Caco-2 (cell line): ENCODE measurements at regions not wholly inside any gene's neighbourhood (a gene's known extent, or its start where the extent isn't known, plus 50 kb on each side); places are given as distances from the start of the nearest gene placed in this dataset.

ENCODE experiments used
- BruUV-seq: library from RNA; stranded (reverse); fragments of 400-500 nt; replicated peaks from 2 replicates; lab custom pipeline; 2021; lab: Mats Ljungman, UMichigan
- CTCF ChIA-PET: fragments of 300-600 bp; sonication (Branson Sonifier 250); formaldehyde crosslinking; loops from one replicate; lab custom pipeline; 2022; ENCODE audit warnings: antibody characterized with exemption; lab: Charles Lee
- POLR2A ChIA-PET: fragments of 300-600 bp; sonication (Branson Sonifier 250); formaldehyde crosslinking; loops from one replicate; lab custom pipeline; 2022; ENCODE audit warnings: antibody characterized with exemption; lab: Charles Lee
- DNase-seq, 2 experiments: peaks; one replicate each; pipeline versions ENCODE4 v3.0.0 to v3.0.0-alpha.2; 2020 to 2022
- H3K27me3 ChIP-seq: replicated peaks from 2 replicates; pipeline ENCODE4 v1.6.0; 2011; ENCODE audit warnings: low read length; ENCODE audit not compliant: control insufficient read depth, insufficient read depth
- H3K36me3 ChIP-seq: 2 replicates; pipeline ENCODE4 v1.5.1; 2011; ENCODE audit warnings: low read length; ENCODE audit not compliant: control insufficient read depth, insufficient read depth
- H3K4me1 ChIP-seq: fragments of 250-450 bp; sonication (Bioruptor Pico); 2 replicates; pipeline ENCODE4 v1.5.1; 2020; ENCODE audit warnings: mild to moderate bottlenecking
- H3K4me3 ChIP-seq: 2 replicates; pipeline ENCODE4 v1.5.1; 2011; ENCODE audit warnings: low read depth, mild to moderate bottlenecking, control low read depth, low read length
- H3K9me3 ChIP-seq: fragments of 250-450 bp; sonication (Bioruptor Pico); 2 replicates; pipeline ENCODE4 v1.5.1; 2020; ENCODE audit warnings: mild to moderate bottlenecking, moderate library complexity
- H3K27ac Mint-ChIP-seq: one replicate; pipeline ENCODE4 v1.8.0; 2022; ENCODE audit warnings: mixed read lengths; ENCODE audit not compliant: unreplicated experiment
- H3K27me3 Mint-ChIP-seq: one replicate; pipeline ENCODE4 v1.8.0; 2022; ENCODE audit warnings: mixed read lengths; ENCODE audit not compliant: insufficient read depth, unreplicated experiment
- H3K36me3 Mint-ChIP-seq: one replicate; pipeline ENCODE4 v1.8.0; 2022; ENCODE audit warnings: mild to moderate bottlenecking, mixed read lengths; ENCODE audit not compliant: insufficient read depth, unreplicated experiment
- H3K4me1 Mint-ChIP-seq: one replicate; pipeline ENCODE4 v1.8.0; 2022; ENCODE audit warnings: low read depth, mixed read lengths; ENCODE audit not compliant: unreplicated experiment
- H3K4me3 Mint-ChIP-seq: one replicate; pipeline ENCODE4 v1.8.0; 2022; ENCODE audit warnings: mild to moderate bottlenecking, moderate library complexity, mixed read lengths; ENCODE audit not compliant: unreplicated experiment
- H3K9me3 Mint-ChIP-seq: one replicate; pipeline ENCODE4 v1.8.0; 2022; ENCODE audit warnings: mixed read lengths; ENCODE audit not compliant: unreplicated experiment
- intact Hi-C: fragments of 100-400 bp; cut with micrococcal nuclease; formaldehyde crosslinking; loops from one replicate; pipeline ENCODE4 v1.10.0; 2022; ENCODE audit not compliant: unreplicated experiment
- TF ChIP-seq, protein P1 (sequence below), 2 experiments: fragments of 200-600 bp in 1 of 2; IDR thresholded peaks; 1 replicate in 1 of 2; 2 replicates in 1 of 2; pipeline versions ENCODE4 v1.5.1 to v1.8.0; 2011 to 2022; ENCODE audit warnings: antibody characterized with exemption in 1 of 2, control low read depth in 1 of 2, inconsistent platforms in 1 of 2, low read depth in 1 of 2, low read length in 1 of 2, mild to moderate bottlenecking in 1 of 2, moderate library complexity in 1 of 2; ENCODE audit not compliant: insufficient read depth in 1 of 2, severe bottlenecking in 1 of 2, unreplicated experiment in 1 of 2

DNA sequence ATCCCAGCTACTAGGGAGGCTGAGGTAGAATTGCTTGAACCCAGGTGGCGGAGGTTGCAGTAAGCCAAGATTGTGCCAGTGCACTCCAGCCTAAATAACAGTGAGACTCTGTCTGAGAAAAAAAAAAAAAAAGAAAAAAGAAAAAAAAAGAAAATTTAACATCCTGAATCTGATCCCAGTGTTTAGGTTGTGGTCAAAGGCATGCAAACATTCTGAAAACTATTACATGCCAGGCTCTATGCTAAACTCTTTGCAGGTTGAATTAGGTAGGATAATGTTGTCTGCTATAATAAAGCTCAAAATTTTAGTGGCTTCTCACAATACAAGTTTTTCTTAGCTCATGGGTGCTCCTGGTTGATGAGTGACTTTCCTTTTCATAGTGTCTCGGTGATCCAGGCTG is 367.4 kb downstream of the PSAT1 start:
- H3K4me3 Mint-ChIP-seq = no peak overlapping the region

DNA sequence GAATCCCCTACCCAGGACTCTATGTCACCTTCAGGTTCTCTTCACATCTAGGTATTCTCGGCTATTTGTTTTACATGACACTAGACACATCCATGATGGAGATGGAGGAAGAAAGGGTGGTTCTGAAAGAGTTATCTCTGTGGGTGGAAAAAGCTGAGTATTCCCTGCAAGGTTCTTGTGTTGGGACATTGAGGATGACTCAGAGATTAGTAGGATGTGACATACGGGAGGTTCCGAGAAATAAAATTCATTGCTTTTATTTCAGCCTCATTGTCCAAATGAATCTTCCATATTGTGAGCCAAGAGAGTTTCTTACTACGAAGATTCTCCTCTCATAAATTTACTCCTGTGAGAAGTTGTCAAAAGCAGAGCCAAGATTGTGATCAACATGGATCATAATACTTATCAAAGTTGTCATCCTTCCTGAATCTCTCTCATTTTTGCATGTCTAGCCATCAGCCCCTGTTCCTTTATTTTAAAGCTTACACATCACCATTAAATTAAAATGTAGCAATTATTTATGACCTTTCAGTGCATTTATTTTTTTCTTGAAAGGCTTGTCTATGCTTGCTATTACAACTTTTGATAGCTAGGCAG is 370.0 kb downstream of the PSAT1 start:
- Mint-ChIP-seq H3K4me3 (no peak overlapping the region), H3K27me3 (no peaks in the 10 kb centered on the region), H3K4me1 (no peaks in the 10 kb centered on the region), H3K27ac (no peak overlapping the region), H3K9me3 (no peaks in the 10 kb centered on the region), H3K36me3 (no peaks in the 10 kb centered on the region)
- ChIA-PET CTCF (no interaction called here), POLR2A (no interaction called here)
- Histone ChIP-seq H3K4me3 (no peak overlapping the region), H3K9me3 (no peaks in the 10 kb centered on the region), H3K27me3 (no peaks in the 10 kb centered on the region), H3K4me1 (no peaks in the 10 kb centered on the region), H3K36me3 (no peaks in the 10 kb centered on the region)
- TF ChIP-seq, protein P1, sequence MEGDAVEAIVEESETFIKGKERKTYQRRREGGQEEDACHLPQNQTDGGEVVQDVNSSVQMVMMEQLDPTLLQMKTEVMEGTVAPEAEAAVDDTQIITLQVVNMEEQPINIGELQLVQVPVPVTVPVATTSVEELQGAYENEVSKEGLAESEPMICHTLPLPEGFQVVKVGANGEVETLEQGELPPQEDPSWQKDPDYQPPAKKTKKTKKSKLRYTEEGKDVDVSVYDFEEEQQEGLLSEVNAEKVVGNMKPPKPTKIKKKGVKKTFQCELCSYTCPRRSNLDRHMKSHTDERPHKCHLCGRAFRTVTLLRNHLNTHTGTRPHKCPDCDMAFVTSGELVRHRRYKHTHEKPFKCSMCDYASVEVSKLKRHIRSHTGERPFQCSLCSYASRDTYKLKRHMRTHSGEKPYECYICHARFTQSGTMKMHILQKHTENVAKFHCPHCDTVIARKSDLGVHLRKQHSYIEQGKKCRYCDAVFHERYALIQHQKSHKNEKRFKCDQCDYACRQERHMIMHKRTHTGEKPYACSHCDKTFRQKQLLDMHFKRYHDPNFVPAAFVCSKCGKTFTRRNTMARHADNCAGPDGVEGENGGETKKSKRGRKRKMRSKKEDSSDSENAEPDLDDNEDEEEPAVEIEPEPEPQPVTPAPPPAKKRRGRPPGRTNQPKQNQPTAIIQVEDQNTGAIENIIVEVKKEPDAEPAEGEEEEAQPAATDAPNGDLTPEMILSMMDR (IDR thresholded peaks at IDR 0.05; ENCODE audit: insufficient read depth in 1 of 2, low read depth in 1 of 2, low read length in 1 of 2, severe bottlenecking in 1 of 2, unreplicated experiment in 1 of 2) = no peak
- DNase-seq = no peak
- intact Hi-C loops = no loop called here
- no TSS peak for BruUV-seq

More for the DNA sequence above, 367.4 kb downstream of the PSAT1 start:
- TF ChIP-seq, protein P1 (IDR thresholded peaks at IDR 0.05; ENCODE audit: insufficient read depth in 1 of 2, low read depth in 1 of 2, low read length in 1 of 2, severe bottlenecking in 1 of 2, unreplicated experiment in 1 of 2) = no peak
- no peaks in the 10 kb centered on the region for H3K4me1 Mint-ChIP-seq
- no peaks in the 10 kb centered on the region for H3K27me3 Mint-ChIP-seq
- H3K9me3 ChIP-seq = no peaks in the 10 kb centered on the region
- CTCF ChIA-PET = interaction anchor here (0.5 kb wide), 1 partner anchor 11 kb away, joined by 4 read pairs; no protein-coding TSS in a partner anchor
- no peaks in the 10 kb centered on the region for H3K9me3 Mint-ChIP-seq
- POLR2A ChIA-PET = no interaction called here
- BruUV-seq = no TSS peak
- H3K36me3 Mint-ChIP-seq = no peaks in the 10 kb centered on the region
- H3K27me3 ChIP-seq = no peaks in the 10 kb centered on the region
- H3K4me1 ChIP-seq = no peaks in the 10 kb centered on the region
- no peak for DNase-seq
- H3K36me3 ChIP-seq = no peaks in the 10 kb centered on the region
- no peak overlapping the region for H3K27ac Mint-ChIP-seq
- H3K4me3 ChIP-seq = no peak overlapping the region
- intact Hi-C loops = no loop called here

DNA sequence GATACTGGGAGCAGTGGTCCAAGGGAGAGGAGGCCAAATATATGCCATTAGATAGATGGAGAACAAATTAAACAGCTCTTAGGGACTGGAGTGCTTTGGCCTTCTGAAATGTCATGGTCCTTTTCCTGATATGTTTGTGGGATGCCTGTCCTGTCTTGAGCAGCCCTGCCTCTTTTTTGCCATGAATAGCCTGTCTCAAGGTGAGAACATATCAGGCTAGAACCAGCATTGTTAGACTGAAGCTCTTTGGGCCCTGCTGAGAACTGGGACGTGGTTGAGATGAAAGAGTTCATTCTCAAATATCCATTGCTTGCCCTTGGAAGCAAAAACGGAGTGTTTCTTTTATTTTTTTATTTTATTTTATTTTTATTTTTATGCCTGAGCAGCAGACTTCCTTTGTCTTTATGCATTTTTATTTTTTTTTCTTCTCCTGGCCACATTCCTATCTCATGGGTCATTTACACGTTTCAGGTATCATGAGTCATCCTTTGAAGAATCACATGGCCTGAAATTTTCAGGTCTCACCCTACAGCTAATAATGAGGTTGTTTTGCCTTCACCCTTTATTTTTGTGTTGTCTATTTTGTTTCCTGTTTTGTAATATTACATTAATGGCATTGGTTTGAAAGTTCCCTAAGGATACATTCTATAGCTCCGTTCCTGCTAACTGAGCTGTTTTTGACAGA is 371.4 kb downstream of the PSAT1 start:
- TF ChIP-seq, protein P1 (IDR thresholded peaks at IDR 0.05; ENCODE audit: insufficient read depth in 1 of 2, low read depth in 1 of 2, low read length in 1 of 2, severe bottlenecking in 1 of 2, unreplicated experiment in 1 of 2) = no peak

More for the DNA sequence above, 371.4 kb downstream of the PSAT1 start:
- no peaks in the 10 kb centered on the region for H3K9me3 Mint-ChIP-seq
- BruUV-seq = no TSS peak
- no peaks in the 10 kb centered on the region for H3K27me3 Mint-ChIP-seq
- ChIA-PET CTCF (no interaction called here), POLR2A (no interaction called here)
- intact Hi-C loops = no loop called here
- H3K27ac Mint-ChIP-seq = no peak overlapping the region
- no peaks in the 10 kb centered on the region for H3K36me3 ChIP-seq
- no peak overlapping the region for H3K4me3 Mint-ChIP-seq
- no peaks in the 10 kb centered on the region for H3K9me3 ChIP-seq
- no peaks in the 10 kb centered on the region for H3K36me3 Mint-ChIP-seq
- H3K27me3 ChIP-seq = no peaks in the 10 kb centered on the region
- no peaks in the 10 kb centered on the region for H3K4me1 ChIP-seq
- DNase-seq = no peak
- no peaks in the 10 kb centered on the region for H3K4me1 Mint-ChIP-seq
- H3K4me3 ChIP-seq = no peak overlapping the region
